GM21529 (cell line): ENCODE measurements at regions not wholly inside any gene's neighbourhood (a gene's known extent, or its start where the extent isn't known, plus 50 kb on each side); places are given as distances from the start of the nearest gene placed in this dataset.

Source experiments
- ATAC-seq: cut with Tn5 transposase; IDR thresholded peaks from one replicate; pipeline ENCODE4 v1.9.1; 2021; ENCODE audit not compliant: unreplicated experiment

DNA sequence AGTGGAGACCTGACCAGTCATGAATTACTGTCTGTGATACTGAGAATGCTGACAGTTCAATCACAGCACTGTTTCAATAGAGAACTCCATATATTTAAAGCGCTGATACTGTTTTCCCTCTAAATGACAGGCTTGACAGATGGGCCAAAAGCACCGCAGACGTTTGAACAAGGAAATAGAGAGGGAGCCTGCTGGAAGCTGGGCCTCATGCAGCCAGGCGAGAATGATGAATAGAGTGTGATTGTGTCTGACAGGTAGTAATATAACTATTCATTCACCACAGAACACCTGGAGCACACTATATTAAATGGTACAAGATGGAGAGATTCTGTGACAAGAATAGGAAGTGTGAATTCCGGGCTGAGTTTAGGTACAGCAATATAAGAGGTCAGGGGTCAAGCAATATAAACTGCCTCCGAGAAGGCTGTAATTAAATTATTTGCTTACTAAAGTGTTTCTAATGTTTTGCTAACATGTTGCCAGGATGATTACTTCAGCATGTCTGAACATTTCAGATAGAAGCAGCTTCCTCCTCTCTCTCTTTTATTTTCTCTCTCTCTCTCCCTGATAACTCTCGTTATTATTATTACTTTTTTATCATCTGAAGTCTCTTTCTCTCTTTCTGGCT lies 297.7 kb downstream of the CSNK1G3 start:
- ATAC-seq, result no peak

DNA sequence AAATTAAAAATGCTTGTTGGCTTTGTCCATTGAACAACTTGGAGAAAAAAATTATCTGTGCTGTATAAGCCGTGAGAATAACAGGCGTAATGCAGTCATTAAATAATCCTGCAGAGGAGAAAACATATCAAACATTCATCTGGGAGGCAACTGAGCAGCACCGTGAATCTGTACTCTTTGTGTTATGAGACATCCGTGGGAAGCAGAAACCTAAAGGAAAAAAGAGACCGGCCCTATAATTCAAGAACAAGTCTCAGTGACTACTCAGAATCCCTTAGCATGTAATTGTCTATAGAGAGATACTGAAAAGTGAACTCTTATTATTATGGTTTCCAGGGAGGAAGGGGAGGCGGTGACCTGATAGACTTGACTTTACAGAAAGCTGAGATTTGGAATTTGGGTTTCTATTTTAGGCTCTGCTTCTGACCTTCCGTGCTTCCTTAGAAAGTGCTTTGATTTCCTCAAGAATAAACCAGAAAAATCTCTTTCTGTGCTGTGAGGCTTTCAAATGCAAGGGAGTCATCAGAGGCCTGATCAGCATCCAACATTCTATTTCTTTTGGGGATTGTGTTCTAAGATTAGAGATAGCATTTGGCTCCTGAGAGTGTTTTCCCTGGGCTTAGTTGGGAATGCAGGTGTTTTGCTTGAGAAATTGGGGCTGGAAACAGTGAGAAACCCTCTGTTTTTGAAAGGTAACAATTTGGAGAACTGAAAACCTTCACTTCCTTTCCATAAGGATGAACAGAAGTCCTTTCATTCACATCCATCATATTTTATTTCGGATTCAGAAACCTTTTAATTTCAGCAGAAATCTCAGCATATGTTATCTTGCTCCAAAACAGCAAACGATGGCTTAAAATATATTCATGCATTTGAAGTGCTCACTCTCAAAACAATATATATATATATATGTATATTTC lies 296.7 kb downstream of the CSNK1G3 start:
- ATAC-seq, result no peak

DNA sequence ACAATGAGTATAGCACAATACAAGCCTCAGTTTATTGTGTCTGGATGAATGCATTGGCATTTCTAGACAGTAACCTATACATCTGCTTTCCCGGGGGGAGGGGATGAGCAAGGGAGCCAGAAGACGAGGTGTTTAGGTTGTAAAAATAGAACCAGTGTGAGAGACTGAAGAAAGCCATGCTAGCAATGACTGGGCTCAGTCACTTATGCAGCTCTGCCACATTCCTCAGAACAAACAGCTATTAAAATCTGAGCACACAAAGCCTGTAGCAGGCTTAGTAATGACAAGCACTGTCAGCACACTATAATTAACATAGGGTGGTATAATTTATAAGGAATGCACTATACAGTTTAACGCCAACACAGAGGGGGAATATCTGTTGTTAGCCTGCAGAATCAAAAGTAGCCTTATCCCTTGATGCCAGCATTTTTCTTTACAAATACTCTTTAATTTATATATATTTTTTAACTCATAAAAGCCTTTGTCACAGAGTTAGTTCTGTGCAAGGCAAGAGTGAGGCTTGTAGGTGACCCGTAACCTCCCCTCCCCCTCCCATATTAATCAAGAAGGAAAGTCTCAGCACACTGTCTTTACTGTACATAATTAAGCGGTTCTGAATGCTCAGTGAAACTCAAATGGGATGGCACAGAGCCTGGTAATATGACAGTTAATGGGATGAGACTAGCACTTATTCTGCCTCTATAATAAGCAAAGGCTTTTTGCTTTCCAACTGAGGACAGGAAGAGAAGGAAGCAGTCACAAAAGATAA lies 295.4 kb downstream of the CSNK1G3 start:
- no peak for ATAC-seq

DNA sequence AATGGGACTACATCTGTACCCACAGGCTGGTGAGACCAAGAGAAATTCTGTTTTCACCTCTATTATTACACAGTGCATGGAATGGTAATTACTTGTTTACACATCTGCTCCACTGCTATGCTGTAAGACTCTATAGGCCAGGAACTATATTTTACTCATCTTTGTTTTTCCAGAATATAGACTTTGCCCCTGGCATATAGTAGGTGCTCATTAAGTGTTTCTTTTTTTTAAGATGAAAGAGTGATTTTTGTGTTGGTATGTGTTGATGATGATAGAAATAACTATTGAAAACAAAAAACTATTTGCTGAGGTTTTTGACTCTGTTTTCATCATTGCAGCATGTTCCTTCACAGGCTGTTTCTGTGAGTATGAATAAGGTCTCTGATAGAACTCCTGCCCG lies 294.7 kb downstream of the CSNK1G3 start:
- no peak for ATAC-seq

DNA sequence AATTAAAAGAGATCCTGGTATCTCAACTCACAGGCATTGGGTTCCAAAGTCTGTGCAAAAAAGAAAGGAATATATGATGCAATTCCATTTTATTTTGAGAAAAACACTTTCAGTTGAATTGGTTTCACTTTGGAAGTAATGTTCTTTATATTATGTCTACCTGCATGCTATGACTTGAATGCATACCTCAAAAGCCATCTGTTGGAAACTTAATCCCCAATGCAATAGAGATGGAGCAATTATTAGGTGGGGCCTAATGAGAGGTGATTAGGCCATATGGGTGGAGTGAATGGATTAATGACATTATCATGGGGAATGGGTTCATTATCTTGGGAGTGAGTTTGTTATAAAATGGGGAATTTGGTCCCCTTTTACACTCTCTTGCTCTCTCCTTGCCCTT lies 293.3 kb downstream of the CSNK1G3 start:
- ATAC-seq, result no peak

DNA sequence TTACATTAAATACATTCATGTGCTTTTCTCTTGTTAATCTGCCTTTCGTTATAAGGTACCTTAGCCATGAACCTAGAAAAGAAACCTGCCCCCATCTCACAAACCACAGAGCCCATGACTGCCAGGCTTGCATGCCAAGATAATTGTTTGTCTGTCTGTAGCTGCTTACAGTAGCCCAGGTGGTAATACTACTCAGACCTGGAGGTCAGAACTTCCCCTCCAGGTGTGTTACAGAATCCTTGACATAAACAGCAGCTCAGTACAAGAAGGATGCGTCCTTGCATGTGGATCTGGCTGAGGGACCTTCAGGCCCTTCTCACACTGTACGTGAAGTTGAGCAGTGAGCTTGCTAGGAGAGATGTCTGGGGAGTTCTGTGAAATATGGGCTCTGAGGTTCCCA lies 291.4 kb downstream of the CSNK1G3 start:
- ATAC-seq, result no peak

DNA sequence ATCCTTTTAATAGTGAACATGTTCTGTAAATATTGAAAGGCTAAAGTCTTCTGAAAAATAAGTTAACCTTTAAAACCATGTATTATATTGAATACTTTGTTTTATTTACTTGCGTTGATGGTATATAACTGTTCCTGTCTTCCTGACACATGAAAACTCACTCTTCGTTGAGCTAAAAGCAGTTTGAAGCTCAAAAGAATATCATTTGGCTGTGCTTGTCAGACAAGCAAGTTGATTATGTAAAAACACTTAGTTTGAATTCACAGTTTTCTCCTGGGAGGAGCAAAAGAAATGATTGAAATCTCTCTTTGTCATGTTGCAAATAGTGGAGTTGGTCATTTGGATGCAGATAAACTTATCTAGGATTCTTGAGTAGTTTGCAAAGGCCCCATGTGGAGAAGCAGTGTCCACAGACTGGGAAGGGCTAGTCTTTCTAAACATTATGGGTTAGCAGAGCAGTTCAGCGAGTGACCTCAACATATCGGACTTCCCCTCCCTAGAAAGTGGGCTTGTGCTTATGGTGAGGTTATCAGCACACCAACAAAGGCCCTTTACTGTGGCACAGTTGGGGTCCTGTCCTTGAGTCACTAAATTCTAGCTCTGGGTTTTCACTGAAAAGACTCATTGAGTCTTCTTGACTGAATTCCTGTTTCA lies 290.4 kb downstream of the CSNK1G3 start:
- ATAC-seq, result no peak

DNA sequence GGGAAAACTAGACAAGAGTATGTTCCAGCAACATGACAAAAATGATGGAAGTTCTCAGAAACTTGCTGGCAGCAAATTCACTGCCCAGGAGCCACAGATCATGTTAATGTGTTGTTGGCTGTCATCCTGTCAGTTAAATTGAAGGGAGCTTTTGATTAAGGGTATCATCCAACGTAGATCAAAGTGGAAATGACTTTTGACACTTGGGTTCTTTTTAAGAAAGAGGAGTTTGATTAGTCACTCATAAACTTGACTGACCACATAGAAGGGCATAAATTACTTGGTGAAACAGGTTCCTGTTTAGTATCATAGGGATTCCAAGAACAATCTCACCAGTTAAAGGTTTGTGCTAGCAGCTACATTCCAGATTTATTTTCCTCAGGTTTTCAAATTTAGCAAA lies 288.7 kb downstream of the CSNK1G3 start:
- ATAC-seq, result no peak

DNA sequence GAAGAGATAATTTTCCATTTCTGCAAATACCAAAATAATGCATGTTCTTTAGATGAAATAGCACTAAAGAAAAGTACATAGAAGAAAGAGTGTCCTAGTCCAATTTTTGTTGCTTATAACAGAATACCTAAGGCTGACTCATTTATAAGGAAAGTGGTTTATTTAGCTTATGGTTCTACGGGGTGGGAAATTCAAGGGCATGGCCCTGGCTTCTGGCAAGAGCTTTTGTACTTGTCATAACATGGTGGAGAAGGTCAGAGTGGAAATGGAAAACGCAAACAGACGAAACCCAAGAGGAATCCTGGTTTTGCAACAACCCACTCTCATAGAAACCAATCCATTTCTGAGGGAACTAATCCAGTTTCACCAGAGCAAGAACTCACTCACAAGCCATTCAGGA lies 283.7 kb downstream of the CSNK1G3 start:
- no peak for ATAC-seq

DNA sequence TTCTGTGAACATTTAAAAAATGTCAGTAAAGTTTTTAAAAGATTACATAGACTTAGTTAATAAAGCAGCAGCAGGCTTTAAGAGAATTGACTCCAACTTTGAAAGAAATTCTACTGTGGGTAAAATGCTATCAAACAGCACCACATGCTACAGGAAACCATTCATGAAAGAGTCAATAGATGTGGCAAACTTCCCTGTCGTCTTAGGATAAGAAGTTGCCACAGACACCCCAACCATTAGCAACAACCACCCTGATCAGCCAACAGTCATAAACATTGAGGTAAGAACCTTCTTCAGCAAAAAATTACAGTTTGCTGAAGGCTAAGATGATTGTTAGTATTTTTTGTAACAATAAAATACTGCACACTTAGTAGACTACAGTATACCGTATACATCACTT lies 278.2 kb downstream of the CSNK1G3 start:
- no peak for ATAC-seq

DNA sequence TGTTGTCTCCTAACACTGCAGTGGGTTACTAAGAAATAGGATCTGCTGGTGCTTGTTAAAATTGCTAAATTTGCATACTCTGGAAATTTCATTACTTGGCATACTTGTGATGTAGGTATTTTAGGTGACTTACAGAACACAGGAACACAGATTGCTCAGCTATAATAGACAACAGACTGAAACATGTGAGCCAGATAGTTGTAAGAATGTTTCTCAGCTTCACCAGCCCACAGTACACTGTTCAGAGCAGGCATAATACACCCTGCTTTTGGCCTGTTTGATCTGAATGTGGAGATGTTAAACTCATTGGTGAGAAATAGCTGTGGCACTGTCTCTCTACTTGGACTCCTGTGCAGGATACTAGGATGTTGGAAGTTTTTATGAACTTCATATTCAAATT lies 275.7 kb downstream of the CSNK1G3 start:
- no peak for ATAC-seq

DNA sequence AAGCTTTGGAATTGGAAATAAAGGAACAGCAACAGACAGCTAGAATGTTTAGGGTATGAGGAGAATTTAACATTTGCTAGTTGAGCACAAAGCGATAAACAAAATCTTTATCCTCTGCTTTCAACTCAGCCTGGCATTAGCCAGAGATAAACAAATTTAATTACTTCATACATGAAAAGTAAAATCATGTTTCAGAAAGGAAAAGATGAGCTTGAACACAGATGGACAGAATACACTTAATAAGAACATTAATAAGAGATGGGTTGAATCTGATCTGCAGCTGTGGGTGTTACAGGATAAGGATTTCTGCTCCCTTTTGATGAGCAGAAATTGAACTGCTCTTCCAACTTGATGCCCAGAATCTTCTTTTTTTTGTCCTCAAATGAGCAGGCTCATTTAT lies 275.2 kb downstream of the CSNK1G3 start:
- no peak for ATAC-seq

DNA sequence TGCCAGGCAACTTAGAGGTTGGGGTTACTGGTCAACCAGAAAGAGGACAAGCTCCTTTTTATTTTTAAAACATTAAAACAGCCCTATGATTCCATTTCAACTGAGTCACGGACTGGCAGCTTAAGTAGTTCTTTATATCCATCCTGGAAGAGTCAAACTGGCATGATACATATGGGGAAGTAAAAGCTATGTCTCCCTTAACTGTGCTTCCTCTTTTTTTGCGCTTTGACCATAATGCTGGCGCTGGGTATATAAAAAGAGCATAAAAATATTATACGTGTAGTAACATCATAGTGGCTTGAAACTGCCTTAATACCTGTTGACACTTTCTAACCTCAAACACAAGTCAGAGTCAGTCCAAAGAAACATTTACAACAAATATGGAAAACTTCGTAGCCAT lies 274.4 kb downstream of the CSNK1G3 start:
- ATAC-seq, result no peak

DNA sequence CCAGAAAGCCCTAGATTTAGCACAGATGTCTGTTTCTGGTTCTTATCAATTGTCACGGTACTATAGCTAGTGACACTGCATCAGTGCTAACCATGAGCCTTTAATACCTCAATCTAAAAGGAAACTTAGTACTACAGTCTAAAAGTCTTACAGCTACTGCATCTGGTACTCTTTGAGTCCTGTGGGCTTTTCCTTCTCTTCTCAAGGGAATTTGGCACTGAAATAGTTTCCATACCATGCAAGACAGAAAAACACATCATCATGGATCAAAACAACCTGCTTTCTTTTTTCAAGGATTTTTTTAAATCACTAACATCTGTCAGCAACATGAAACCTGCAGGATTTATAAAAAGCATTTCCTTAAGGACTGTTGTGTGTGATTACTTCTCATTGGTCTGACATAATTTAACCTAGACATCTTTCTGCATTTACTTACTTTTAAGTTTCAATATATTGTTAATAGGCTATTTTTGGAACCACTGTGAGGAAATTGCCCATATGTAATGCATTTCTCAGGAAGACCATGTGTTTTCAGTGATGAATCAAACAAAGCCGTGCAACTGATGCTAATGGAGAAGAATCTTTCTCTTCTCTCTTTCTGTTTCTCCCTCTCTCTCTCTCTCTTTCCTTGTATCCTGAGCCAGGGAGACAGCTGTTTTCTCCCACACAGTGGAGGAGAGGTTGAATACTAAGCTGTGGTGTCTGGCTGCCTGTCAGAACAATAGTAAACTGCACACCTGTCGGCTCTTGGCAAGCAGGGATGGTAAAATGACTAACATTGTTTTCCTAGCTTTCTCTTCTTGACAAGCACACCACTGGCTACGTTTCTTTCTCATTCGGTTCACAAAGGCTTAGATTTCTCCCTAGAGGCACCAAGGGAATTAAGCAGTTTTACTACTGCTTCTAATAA lies 273.4 kb downstream of the CSNK1G3 start:
- no peak for ATAC-seq

DNA sequence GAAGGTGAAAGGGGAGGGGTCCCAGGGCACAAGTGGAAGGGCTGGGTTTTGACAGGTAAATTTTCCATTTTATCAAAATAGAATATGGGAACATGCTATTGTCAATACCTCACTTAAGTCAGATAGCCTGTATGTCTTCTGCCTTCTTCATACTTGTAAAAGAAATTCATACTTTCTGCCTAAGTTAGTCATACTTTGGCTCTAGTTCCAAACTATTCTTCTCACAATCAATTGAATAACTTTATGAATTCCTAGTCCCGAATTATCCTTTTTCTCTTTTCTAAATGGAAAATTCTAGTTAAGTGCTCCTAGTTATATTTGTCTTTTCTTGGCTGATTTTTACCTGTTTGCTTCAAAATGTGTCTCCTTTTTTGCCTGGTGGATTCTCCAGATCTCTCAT lies 271.4 kb downstream of the CSNK1G3 start:
- ATAC-seq, result no peak

DNA sequence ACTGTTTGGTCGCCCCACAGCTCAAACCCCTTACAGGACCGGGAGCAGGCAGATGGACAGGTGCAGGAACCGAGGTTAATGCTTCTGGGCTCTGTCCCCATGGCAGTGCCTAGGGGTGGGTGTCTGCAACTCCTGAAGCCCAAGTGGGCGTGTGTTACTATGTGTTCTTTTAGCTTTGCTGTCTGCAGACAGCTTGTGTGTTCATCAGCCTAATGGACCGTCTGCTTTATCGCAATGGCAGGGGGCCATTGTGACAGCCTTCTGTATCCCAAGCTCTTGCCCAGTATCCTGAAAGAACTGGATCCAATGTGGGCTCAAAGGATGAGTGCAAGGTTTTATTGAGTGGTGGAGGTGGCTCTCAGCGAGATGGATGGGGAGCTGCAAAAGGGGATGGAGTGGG lies 266.7 kb downstream of the CSNK1G3 start:
- no peak for ATAC-seq

DNA sequence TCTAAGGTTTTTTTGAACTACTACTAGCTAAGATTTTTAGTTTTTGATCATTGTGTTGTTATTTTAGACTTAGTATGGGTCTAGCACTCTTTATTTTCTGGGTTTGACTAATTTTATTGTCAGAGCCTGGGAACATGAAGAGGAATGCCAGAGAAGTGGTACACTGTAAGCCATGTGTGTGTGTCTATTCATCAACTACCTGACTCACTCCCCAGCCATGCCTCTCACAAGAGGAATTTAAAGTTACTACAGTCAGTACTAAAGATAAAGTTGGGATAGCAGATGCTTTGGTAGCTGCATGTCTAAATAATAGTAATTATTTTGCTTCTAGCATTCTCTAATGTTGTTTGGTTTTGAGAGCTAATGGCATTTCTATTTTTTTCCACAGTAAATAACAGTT lies 264.8 kb downstream of the CSNK1G3 start:
- ATAC-seq, result no peak

DNA sequence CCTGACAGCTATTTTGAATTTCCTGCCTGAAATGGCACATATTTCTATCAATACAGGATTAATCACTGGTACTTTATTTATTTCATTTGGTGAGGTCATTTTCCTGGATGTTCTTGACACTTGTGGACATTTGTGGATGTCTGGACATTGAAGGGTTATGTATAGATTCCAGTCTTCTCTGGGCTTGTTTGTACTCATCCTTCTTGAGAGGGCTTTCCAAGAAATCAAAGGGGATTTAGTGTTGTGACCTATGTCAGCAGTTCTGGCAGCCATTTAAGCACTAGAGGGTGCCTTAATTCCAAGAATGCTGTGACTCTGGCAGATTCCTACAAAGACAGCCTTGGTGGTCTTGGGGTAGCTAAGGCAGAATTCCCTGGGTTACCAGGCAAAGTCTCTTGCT lies 259.7 kb downstream of the CSNK1G3 start:
- no peak for ATAC-seq

DNA sequence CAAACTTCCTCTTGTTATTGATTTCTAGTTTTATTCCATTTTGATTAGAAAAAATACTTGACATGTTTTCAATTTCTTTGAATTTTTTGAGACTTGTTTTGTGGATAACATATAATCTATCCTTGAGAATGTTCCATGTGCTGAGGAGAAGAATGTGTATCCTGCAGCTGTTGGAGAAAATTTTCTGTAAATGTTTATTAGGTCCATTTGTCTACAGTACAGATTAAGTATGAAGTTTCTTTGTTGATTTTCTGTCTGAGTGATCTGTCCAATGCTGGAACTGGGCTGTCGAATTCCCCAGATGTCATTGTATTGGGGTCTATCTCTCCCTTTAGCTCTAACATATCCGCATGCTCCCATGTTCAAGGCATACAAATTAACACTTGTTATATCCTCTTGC lies 251.2 kb downstream of the CSNK1G3 start:
- ATAC-seq, result no peak

DNA sequence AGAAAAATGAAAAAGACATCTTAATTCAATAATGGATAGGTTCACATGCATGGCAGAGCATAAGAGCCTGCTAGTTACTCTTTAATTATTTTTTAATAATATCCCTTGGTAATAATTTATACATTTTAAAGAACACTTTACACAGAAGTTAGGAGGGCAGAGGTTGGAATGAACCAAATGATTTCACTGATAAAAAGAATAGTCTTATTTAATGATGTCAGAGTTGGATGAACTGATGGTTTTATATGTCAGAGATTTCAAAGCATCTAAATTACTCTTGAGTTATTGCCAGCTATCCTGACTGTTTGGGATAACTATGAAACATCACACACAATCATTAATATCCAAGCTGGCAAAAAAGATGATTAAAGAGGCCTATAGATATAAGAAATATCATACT lies 244.8 kb downstream of the CSNK1G3 start:
- no peak for ATAC-seq
